Endothelial cell of umbilical vein (primary cell): ENCODE measurements at regions not wholly inside any gene's neighbourhood (a gene's known extent, or its start where the extent isn't known, plus 50 kb on each side); places are given as distances from the start of the nearest gene placed in this dataset.

Experiments
- BruUV-seq: library from RNA; stranded (reverse); fragments of 400-500 nt; replicated peaks from 2 replicates; lab custom pipeline; 2021; lab: Mats Ljungman, UMichigan
- CTCF ChIA-PET: fragments of 300-600, 350-600 bp; sonication (Branson Sonifier 250); formaldehyde crosslinking; loops from one replicate; lab custom pipeline; 2021; ENCODE audit warnings: antibody characterized with exemption, inconsistent platforms; lab: Charles Lee
- POLR2A ChIA-PET: fragments of 300-600, 350-600 bp; sonication (Branson Sonifier 250); formaldehyde crosslinking; loops from one replicate; lab custom pipeline; 2021; ENCODE audit warnings: antibody characterized with exemption, inconsistent platforms; lab: Charles Lee
- DNase-seq: peaks from one replicate; pipeline ENCODE4 v3.0.0-alpha.2; 2011; ENCODE audit warnings: low read depth, low spot score
- FAIRE-seq: peaks from 2 replicates; lab custom pipeline; 2011; peaks lifted over from hg19 to GRCh38; lab: Jason Lieb, UNC
- H2AFZ ChIP-seq: 2 replicates; pipeline ENCODE4 v1.6.0; 2012; ENCODE audit warnings: low read depth, low read length, control low read depth, inconsistent platforms
- H3K27ac ChIP-seq: 2 replicates; pipeline ENCODE4 v1.5.1; 2011; ENCODE audit warnings: low read depth, mild to moderate bottlenecking, control low read depth, low read length, moderate library complexity; ENCODE audit not compliant: insufficient read depth
- H3K27me3 ChIP-seq, 2 experiments: 2 replicates each; pipeline versions ENCODE4 v1.6.0 to v1.6.1; 2011; ENCODE audit warnings: low read length in 2 of 2, mixed read lengths in 1 of 2; ENCODE audit not compliant: control insufficient read depth in 2 of 2, insufficient read depth in 2 of 2
- H3K36me3 ChIP-seq, 2 experiments: 2 replicates in 1 of 2; 3 replicates in 1 of 2; pipeline ENCODE4 v1.5.1; 2011; ENCODE audit warnings: low read length in 2 of 2, mild to moderate bottlenecking in 1 of 2, moderate library complexity in 1 of 2; ENCODE audit not compliant: control insufficient read depth in 2 of 2, insufficient read depth in 2 of 2; ENCODE audit errors: extremely low read depth in 1 of 2
- H3K4me1 ChIP-seq: 3 replicates; pipeline ENCODE4 v1.5.1; 2011; ENCODE audit warnings: mild to moderate bottlenecking, low read length; ENCODE audit not compliant: control insufficient read depth, insufficient read depth; ENCODE audit errors: extremely low read depth
- H3K4me2 ChIP-seq: 2 replicates; pipeline ENCODE4 v1.6.1; 2011; ENCODE audit warnings: low read length, control low read depth, mixed read lengths; ENCODE audit not compliant: insufficient read depth
- H3K4me3 ChIP-seq, 3 experiments: fragments of 200-600 bp in 1 of 3; sonication (generic), shearing (Covaris generic) in 1 of 3; replicated peaks in 1 of 3; 2 replicates each; pipeline ENCODE4 v1.5.1; 2011 to 2016; ENCODE audit warnings: control low read depth in 3 of 3, low read length in 3 of 3, mild to moderate bottlenecking in 2 of 3, inconsistent platforms in 1 of 3, low read depth in 1 of 3, moderate library complexity in 1 of 3; ENCODE audit not compliant: insufficient read depth in 1 of 3
- H3K79me2 ChIP-seq: 2 replicates; pipeline ENCODE4 v1.6.0; 2012; ENCODE audit warnings: low read length, inconsistent platforms; ENCODE audit not compliant: control insufficient read depth, insufficient read depth
- H3K9ac ChIP-seq: replicated peaks from 2 replicates; pipeline ENCODE3; 2011; ENCODE audit warnings: low read length, control low read depth; ENCODE audit not compliant: insufficient read depth; ENCODE audit errors: extremely low read depth
- H3K9me1 ChIP-seq: replicated peaks from 3 replicates; pipeline ENCODE4 v1.6.0; 2011; ENCODE audit warnings: mild to moderate bottlenecking, low read length; ENCODE audit not compliant: control insufficient read depth, insufficient read depth; ENCODE audit errors: extremely low read depth
- H3K9me3 ChIP-seq: replicated peaks from 2 replicates; pipeline ENCODE4 v1.5.1; 2012; ENCODE audit warnings: low read length, inconsistent platforms; ENCODE audit not compliant: control insufficient read depth, insufficient read depth
- H4K20me1 ChIP-seq: replicated peaks from 2 replicates; pipeline ENCODE3; 2011; ENCODE audit warnings: mild to moderate bottlenecking, low read length; ENCODE audit not compliant: control insufficient read depth, insufficient read depth; ENCODE audit errors: extremely low read depth
- EZH2 ChIP-seq: IDR thresholded peaks from 2 replicates; pipeline ENCODE4 v1.6.1; 2012; ENCODE audit warnings: borderline replicate concordance, low read depth, mild to moderate bottlenecking, moderate library complexity, low read length, inconsistent platforms; ENCODE audit not compliant: severe bottlenecking
- FOS ChIP-seq: IDR thresholded peaks from 2 replicates; pipeline ENCODE4 v1.6.1; 2011; ENCODE audit warnings: mild to moderate bottlenecking, low read length, moderate library complexity, borderline replicate concordance; ENCODE audit not compliant: insufficient read depth
- GATA2 ChIP-seq: IDR thresholded peaks from 2 replicates; pipeline ENCODE4 v1.7.0; 2011; ENCODE audit warnings: low read depth, mild to moderate bottlenecking, moderate library complexity, mixed read lengths, low read length; ENCODE audit not compliant: insufficient read length, insufficient read depth
- JUN ChIP-seq: IDR thresholded peaks from 2 replicates; pipeline ENCODE4 v1.6.1; 2011; ENCODE audit warnings: borderline replicate concordance, low read depth; ENCODE audit not compliant: insufficient read length, insufficient read depth
- MYC ChIP-seq: IDR thresholded peaks from one replicate; pipeline ENCODE4 v1.6.1; 2011; ENCODE audit warnings: mild to moderate bottlenecking, low read depth, low read length
- POLR2A ChIP-seq: IDR thresholded peaks from 2 replicates; pipeline ENCODE4 v1.6.1; 2012; ENCODE audit warnings: low read depth, mild to moderate bottlenecking, control low read depth, low read length
- POLR2AphosphoS5 ChIP-seq: IDR thresholded peaks from 2 replicates; pipeline ENCODE4 v1.6.1; 2012; ENCODE audit warnings: low read depth, mild to moderate bottlenecking, control low read depth, low read length, moderate library complexity; ENCODE audit not compliant: insufficient read depth
- dilution Hi-C: fragments of 300-500 bp; cut with MboI; formaldehyde crosslinking; loops from one replicate; pipeline ENCODE4 v1.15.0; 2019; ENCODE audit warnings: low sequenced_read_pairs; ENCODE audit not compliant: extremely low pct_ligation_motif_present
- intact Hi-C: fragments of 100-400 bp; cut with micrococcal nuclease; formaldehyde crosslinking; loops from one replicate; pipeline ENCODE4 v1.10.0; 2022
- TF ChIP-seq, protein P1 (sequence below), 2 donors: IDR thresholded peaks; 1 replicate in 1 of 2; 2 replicates in 1 of 2; pipeline ENCODE4 v1.5.1; 2011; ENCODE audit warnings: low read length in 2 of 2, mild to moderate bottlenecking in 2 of 2, moderate library complexity in 2 of 2, control low read depth in 1 of 2, inconsistent platforms in 1 of 2, low read depth in 1 of 2; ENCODE audit not compliant: insufficient read depth in 1 of 2; ENCODE audit errors: extremely low read depth in 1 of 2
- TF ChIP-seq, protein P2 (sequence below): IDR thresholded peaks from 2 replicates; pipeline ENCODE4 v1.6.1; 2011; ENCODE audit not compliant: insufficient read depth, insufficient read length

DNA sequence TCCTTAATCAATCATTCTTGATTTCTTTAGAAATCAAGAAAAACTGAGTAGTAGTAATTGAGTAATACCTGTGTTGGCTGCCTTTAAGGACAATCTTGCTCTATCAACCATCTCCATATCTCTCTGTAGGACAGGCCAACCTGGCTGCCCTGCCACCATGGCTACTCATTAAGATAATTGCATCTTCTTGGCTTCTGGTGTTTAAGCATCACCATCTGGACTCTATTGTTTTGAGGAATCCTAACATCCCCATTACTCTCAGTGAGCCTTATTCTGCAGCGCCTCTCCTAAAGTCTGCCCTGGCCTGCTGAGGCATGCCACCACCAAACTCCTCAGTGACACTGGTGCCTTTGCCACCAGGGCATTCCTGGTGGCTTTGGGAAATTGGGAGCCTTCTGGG is 442.6 kb upstream of the ZNF507 start:
- Histone ChIP-seq H3K4me2 (no peak overlapping the region), H3K36me3 (no peaks in the 10 kb centered on the region), H3K27ac (no peak overlapping the region), H3K27me3 (no peaks in the 10 kb centered on the region), H3K79me2 (no peaks in the 10 kb centered on the region), H3K9ac (no peak overlapping the region), H3K4me1 (no peaks in the 10 kb centered on the region), H3K9me3 (peaks cover 9% of the 10 kb centered on the region), H3K9me1 (no peaks in the 10 kb centered on the region), H3K4me3 (no peak overlapping the region), H4K20me1 (no peaks in the 10 kb centered on the region), H2AFZ (no peak overlapping the region)
- FAIRE-seq = no peak
- TF ChIP-seq JUN = no peak
- TF ChIP-seq, protein P1, sequence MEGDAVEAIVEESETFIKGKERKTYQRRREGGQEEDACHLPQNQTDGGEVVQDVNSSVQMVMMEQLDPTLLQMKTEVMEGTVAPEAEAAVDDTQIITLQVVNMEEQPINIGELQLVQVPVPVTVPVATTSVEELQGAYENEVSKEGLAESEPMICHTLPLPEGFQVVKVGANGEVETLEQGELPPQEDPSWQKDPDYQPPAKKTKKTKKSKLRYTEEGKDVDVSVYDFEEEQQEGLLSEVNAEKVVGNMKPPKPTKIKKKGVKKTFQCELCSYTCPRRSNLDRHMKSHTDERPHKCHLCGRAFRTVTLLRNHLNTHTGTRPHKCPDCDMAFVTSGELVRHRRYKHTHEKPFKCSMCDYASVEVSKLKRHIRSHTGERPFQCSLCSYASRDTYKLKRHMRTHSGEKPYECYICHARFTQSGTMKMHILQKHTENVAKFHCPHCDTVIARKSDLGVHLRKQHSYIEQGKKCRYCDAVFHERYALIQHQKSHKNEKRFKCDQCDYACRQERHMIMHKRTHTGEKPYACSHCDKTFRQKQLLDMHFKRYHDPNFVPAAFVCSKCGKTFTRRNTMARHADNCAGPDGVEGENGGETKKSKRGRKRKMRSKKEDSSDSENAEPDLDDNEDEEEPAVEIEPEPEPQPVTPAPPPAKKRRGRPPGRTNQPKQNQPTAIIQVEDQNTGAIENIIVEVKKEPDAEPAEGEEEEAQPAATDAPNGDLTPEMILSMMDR (IDR thresholded peaks at IDR 0.05; ENCODE audit: extremely low read depth in 1 of 2, insufficient read depth in 1 of 2, low read depth in 1 of 2, low read length in 2 of 2) = no peak
- TF ChIP-seq POLR2AphosphoS5 = no peak
- no peak for TF ChIP-seq MYC
- TF ChIP-seq EZH2 = no peak
- no peak for TF ChIP-seq FOS
- TF ChIP-seq GATA2 = no peak
- ChIA-PET CTCF (no interaction called here), POLR2A (no interaction called here)
- no TSS peak for BruUV-seq
- DNase-seq = no peak
- dilution Hi-C loops (no loop called here), intact Hi-C loops (no loop called here)

DNA sequence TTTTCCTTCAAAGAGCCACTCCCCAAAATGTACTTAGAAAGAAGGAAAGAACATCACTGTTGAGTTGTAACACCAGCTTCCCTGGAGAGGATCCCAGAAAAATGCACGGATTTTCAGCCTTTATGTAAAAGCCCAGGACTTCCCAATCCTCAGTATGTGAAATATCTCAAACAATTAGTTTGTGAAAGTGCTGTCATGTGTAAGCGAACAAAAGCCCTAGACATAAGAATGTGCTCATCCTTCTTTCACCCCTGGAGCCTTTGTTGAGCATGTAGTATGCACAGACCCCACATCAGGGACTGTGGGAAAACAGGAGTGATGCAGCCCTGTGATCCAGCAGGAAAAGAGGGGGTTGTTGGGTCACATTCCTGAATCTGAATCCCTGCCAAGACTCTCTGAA is 441.4 kb upstream of the ZNF507 start:
- Histone ChIP-seq H3K4me3 (no peak overlapping the region), H3K4me1 (no peaks in the 10 kb centered on the region), H3K36me3 (no peaks in the 10 kb centered on the region), H3K9ac (no peak overlapping the region), H3K27ac (no peak overlapping the region), H4K20me1 (no peaks in the 10 kb centered on the region), H3K9me1 (no peaks in the 10 kb centered on the region), H3K79me2 (no peaks in the 10 kb centered on the region), H3K9me3 (peaks cover 8% of the 10 kb centered on the region), H3K27me3 (no peaks in the 10 kb centered on the region), H2AFZ (no peak overlapping the region), H3K4me2 (no peak overlapping the region)
- FAIRE-seq = no peak
- no peak for DNase-seq
- CTCF ChIA-PET = no interaction called here
- BruUV-seq = no TSS peak
- dilution Hi-C loops = no loop called here
- POLR2A ChIA-PET = no interaction called here
- intact Hi-C loops = no loop called here
- TF ChIP-seq MYC = no peak
- TF ChIP-seq, protein P2, sequence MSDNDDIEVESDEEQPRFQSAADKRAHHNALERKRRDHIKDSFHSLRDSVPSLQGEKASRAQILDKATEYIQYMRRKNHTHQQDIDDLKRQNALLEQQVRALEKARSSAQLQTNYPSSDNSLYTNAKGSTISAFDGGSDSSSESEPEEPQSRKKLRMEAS = no peak
- no peak for TF ChIP-seq GATA2
- TF ChIP-seq EZH2 = no peak
- TF ChIP-seq POLR2AphosphoS5 = no peak
- no peak for TF ChIP-seq FOS
- TF ChIP-seq JUN = no peak
- no peak for TF ChIP-seq POLR2A
- TF ChIP-seq, protein P1 (IDR thresholded peaks at IDR 0.05; ENCODE audit: extremely low read depth in 1 of 2, insufficient read depth in 1 of 2, low read depth in 1 of 2, low read length in 2 of 2) = no peak
